Amygdala (tissue), 56 donors: ENCODE measurements at regions not wholly inside any gene's neighbourhood (a gene's known extent, or its start where the extent isn't known, plus 50 kb on each side); places are given as distances from the start of the nearest gene placed in this dataset.

Source experiments
- DNase-seq, 56 donors: peaks; one replicate each; lab custom pipeline; 2025; lab: John Stamatoyannopoulos, UW

DNA sequence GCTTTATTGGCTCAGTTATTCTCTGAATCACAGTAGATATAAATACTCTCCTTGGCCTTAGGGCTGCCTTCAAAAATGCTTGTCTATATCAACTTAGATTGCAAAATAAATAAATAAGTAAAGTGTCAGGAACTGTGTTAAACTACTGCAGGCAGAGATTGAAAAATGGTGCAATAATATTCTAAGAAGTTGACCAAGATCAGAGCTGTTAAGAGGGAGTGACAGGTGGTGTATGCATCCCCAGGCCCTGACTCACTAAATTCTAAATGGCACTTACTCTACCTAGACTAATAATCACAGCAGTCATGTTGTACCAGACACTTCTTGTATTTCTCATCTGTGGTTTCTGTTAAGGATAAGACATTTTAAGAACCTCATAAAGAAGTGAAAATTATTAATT is 235.1 kb upstream of the SPOCK3 start:
- DNase-seq = no peak

DNA sequence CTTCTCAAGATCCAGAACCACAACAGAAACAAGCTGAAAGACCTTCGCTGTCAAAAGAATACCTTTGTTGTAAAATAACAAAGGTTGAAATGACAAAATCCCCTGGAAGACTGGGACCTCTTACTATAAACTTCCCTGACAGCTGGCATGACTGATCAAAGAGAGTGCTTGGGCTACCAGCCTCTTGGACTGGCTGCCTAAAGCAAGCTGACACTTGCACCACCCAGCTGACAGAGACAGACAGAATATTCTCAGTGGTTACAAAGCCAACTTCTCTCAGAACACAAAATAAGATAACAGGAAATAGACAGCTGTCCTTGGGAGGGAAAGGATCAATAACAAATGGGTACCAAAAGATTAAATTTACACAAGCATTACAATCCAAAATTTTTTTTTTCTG is 241.7 kb upstream of the SPOCK3 start:
- DNase-seq = no peak

DNA sequence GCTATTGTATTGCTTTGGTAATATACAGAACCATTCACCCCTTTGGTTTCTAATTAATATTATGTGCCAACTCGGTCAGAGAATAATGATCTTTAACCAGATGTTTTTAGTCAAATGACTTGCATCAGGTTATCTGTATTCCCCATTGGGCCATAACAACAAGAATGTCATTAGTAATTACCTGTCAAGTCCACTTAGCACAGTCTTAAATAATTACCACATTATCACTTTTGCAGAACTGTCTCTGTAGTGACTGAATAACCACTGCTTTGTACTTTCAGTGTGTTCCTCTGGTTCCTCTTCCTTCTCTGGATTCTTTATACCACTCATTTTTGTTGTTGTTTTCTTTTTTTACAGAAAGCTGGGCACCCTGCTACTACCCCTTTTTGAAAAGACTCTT is 257.7 kb upstream of the SPOCK3 start:
- DNase-seq = no peak

DNA sequence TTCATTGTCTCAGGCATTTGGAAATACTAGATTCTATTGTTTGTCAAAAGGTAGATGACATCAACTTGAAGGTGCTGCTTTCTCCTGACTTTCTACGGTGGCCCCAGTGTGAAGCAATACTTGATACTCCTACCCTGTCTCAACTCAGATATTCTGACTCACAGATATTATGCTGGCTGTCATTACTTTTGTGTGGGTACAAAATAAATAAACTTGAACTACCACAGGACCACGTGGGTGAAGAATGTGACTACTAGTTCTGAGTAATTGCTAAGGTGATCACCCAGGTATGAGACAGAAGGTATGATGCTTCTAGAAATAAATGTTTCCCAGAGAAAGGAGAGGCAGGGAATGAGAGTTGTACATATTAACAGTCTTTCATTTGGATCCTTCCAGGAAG is 275.3 kb upstream of the SPOCK3 start:
- no peak for DNase-seq

DNA sequence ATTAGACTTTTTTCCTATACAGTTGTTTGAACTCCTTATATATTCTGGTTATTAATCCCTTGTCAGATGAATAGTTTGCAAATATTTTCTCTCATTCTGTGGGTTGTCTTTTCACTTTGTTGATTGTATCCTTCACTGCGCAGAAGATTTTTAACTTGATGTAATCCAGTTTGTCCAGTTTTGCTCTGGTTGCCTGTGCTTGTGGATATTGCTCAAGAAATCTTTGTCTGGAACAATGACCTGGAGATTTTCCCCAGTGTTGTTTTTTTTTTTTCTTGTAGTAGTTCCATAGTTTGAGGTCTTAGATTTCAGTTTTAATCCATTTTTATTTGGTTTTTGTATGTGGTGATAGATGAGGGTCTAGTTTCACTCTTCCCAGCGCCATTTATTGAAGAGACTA is 289.8 kb upstream of the SPOCK3 start:
- DNase-seq = no peak

DNA sequence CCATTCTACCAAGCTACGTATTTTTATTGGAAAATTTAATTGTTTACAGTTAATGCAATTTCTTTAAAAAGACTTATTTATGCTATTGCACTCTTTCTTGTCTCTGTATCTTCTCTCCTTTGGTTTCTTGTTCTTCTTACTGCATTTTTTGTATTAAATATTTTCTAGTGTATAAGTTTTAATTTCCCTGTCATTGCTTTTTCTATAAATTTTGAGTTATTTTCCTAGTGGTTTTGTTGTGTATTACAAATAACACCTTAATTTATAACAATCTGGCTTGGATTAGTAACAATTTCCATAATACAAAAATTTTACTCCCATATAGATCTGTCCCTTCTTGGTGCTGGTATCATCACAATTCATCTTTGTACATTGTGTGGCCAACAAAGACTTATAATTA is 303.5 kb upstream of the SPOCK3 start:
- DNase-seq = no peak

DNA sequence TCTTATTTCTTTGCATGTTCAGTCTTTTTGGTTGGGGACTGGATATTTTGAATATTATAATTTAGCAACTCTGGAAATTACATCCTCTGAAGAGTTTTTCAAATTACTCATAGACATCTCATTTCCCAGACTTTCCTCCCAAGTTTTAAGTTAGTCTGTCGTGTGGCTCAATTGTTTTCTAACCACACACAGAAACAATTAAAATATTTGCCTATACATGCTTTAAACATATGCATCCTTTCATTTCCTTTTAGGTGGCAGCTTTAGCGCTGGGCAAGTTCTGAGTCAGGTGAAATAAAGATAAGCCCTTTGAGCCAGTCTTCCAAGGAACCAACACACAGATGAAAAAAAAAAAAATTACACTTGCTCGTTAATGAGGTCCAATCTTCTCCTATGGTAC is 307.0 kb upstream of the SPOCK3 start:
- no peak for DNase-seq

DNA sequence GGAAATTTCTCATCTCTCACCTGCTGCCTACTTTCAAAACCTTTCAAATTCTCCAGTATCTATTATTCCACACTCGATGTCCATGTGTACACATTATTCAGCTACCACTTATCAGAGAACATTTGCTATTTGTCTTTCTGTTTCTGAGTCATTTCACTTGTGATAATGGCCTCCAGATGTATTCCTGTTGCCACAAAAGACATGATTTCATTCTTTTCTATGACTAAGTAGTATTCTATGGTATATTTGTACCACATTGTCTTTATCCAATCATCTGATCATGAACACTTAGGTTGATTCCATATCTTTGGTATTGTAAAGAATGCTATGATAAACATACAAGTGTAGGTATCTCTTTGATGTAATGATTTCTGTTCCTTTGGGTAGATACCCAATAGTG is 310.1 kb upstream of the SPOCK3 start:
- no peak for DNase-seq

DNA sequence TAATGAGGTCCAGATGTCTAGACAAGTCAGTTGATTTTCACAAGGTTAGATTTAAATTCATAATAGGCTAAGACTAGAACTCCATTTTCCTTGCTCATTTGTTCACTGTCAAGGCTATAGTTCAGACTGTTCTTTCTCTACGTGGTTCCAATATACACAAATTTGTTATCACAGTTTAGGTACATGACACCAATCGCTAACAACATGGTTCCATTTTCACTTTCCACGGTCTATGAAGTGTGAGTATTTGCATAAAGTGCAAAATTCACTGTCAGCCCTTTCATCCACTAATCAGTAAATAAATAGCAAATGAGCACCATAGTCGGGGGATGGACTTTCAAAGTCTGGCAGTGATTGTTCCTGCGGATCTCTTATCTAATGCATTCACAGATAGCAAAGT is 315.7 kb upstream of the SPOCK3 start:
- DNase-seq = no peak

DNA sequence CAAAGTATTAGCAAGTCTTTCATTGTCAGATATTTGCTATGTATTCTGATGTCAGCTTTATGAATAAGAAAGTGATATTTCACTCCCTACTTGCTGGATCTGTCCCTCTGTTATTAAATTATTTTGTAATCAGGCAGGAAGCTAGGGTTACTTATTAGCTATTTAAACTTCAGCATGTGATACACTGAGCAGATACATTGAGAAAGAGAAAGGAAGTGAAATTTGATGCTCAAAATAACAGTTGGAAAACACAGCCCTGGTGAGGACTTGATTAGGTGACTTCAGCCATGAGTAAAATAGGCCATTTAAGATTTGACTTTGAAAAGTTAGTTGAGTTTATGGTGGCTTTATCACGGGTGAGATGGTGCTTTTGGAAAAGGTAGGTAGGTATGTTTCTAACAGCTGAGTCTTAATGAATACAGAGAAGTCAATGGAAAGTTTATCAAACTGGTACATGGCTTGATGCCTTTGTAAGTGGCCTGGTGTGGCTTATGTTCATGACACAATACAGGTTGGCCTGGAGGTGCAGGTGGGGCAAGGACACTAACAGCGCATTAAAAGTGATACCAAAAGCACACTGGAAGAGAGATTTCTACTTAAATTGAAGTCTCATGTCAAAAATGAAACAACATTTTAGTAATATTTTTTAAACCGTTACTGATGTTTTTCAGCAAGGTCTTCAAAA is 321.2 kb upstream of the SPOCK3 start:
- no peak for DNase-seq

DNA sequence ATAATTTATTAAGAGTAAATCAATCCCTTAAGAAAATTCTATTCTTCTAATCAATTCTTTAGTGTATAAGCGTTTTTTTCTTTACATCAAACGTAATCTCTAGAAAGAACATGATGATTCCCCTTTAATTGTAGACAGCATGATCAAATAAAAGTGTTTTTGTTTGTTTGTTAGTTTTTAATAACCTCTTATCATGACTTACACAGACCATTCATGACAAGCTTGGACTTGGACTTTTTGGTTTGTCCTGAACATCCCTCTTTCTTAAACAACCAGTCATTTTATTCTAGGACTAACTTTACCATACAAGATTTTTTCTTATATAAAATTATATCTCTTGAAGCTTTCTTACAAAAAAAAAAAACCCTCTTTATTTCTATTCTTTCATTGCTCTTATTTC is 344.6 kb upstream of the SPOCK3 start:
- DNase-seq = no peak

DNA sequence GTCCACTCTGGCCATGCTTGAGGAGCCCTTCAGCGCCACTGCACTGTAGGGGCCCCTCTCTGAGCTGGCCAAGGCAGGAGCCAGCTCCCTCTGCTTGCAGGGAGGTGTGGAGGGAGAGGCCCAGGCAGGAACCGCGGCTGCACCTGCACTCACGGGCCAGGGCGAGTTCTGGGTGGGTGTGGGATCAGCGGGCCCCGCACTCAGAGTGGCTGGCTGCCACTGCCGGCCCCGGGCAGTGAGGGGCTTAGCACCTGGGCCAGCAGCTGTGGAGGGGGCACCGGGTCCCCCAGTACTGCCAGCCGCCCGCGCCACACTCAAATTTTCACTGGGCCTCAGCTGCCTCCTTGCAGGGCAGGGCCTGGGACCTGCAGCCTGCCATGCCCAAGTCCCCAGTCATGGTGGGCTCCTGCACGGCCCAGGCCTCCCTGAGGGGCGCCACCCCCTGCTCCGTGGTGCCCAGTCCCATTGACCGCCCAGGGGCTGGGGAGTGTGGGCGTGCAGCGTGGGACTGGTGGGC is 347.2 kb upstream of the SPOCK3 start:
- peak in 2 of 56 donors; percentile 0 for DNase-seq

DNA sequence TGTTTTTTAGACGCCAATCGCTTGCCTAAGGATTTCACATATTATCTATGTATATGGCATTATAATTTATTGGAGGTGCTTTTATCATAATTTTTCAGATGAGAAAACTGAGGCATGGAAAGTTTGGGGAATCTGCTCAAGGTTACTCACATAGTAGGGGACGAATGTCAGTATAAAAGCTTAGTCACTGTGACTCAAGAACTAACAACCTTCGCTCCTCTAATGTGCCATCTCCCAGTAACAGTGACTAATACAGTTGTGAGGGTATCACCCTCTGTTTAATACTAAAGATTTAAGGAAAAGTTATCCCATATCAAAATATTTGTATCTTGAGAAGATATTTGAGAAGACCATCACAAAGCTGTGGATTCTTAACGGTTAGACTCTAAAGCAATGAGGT is 353.1 kb upstream of the SPOCK3 start:
- no peak for DNase-seq

DNA sequence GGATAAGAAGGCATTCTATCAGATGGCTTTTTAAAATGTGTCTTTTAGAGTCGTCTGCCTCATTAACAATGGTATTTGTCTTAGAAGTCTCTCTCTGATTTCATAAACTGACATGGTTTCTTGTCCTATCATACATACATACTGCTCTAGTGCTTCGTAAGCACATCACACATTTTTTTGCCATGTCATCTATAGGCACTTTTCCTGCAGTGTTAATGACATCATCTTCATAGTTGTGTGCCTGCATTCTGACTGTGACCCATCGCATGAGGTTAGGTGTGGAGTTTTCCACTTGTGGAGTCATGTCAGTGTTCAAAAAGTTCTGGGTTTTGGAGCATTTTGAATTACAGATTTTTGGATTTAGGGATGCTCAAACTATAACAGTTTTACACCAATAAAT is 361.6 kb upstream of the SPOCK3 start:
- no peak for DNase-seq

DNA sequence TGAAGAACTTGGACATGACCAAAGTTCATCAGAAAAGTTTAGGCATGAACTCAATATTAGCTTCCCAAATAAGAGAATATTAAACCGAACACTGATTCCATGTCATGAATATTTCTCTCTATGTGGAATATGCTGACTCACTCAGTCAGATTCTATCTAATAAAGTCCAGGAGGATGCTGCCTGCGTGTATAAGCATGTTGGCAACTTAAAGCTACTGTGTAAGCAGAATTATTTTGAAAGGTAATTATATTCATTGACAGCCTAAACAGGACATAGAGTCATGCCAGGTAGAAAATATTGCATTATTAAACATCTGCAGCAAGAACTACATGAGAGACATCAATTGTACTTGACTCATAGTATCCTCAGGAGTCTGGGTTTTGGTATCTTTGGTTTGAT is 367.9 kb upstream of the SPOCK3 start:
- no peak for DNase-seq

DNA sequence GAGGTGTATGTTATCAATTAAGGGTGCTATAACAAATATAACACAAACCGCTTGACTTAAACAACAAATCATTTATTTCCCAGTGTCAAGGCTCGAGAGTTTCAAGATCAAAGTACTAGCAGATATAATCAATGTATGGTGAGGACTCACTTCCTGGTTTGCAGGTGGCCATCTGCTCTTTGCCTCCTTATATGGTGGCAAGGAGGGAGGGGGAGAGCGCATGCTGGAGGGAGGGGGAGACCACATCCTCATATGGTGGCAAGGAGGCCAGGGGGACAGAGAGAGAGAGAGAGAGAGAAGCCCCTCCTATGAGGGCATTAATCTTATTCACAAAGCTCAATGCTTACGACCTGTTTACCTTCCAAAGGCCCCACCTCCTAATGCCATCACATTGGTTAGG is 372.3 kb upstream of the SPOCK3 start:
- no peak for DNase-seq

DNA sequence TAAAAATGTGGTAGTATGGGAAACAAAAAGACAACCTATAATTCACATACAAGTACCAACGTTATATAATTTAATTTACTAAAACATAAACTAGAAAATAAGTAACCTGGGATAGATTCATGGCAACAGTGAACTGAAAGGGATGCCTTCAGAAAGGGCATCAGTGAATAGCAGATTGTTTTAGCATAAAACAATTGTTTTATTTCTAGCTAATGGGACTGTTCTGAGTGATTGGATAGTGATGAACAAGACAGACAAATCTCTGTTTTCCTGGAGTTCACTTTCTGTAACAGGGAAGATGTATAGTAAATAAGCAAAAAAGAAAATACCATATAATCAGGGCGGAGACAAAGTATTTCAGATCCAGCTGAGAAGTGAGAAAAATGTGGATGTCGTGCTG is 379.1 kb upstream of the SPOCK3 start:
- DNase-seq = no peak

DNA sequence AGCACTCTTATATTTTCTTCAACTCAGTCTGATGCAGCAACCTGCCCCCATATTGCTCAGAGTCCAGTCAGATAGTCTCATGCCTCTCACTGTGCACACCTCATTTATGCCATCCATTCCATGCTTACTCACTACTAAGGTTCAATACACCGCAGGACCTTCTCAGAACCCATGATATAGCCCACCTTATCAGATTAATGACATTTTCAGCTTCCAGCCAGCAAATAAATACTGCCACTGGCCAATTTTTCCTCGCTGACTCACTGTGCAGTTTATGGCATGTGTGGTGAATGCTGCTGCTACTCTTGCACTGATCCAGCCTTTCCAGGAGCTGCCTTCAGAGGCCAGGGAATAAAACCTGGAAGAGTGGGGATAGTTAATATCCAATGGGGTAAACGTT is 380.6 kb upstream of the SPOCK3 start:
- DNase-seq = no peak

DNA sequence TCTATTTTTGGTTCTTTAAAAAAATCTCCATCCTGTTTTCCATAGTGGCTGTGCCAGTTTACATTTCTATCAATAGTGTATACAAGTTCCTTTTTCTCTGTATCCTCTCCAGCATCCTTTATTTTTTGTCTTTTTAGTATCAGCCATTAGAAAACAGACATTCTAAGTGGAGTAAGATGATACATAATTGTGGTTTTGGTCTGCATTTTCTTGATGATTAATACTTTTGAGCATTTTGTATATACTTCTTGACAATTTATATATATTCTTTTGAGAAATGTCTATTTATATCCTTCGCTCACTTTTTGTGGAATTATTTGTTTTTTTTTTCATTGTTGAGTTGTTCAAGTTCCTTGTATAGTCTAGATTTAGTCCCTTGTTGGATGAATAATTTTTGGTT is 382.2 kb upstream of the SPOCK3 start:
- no peak for DNase-seq

DNA sequence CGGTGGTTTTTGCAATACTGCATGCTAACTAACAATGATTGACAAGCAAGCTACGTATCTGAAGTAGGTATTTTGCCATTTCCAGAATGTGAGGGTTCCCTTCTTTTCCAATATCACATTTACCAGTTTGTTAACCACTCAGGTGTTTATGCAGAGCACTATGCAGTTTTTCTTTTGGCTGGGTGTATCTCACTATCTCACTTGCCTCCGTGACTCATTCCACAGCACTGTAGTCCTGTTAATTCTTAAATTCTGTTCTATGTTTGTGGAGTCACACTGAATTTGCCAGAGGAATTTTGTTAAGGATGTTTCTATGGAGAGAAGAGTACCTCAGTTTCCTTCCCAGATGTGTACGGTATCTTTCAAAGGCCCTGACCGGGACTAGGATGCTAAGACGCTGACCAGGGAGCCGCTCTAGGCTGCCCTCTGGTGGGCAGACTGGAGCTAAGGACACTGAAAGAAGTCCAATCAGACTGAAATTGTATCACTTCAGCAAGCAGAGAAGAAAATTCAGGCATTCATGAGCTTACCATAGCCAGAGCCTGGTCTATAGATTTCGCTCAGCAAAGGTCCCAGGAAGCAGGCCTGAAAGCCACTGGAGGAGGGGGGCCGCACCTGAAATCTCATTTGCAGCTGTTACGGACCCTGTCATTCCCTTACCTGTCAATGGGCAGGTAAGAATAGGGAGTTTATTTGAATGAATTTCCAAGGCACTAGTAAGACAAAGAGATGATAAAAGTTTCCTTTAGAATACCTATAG is 388.4 kb upstream of the SPOCK3 start:
- DNase-seq = peak in 46 of 56 donors; percentile 1 to 80 (median 24)

DNA sequence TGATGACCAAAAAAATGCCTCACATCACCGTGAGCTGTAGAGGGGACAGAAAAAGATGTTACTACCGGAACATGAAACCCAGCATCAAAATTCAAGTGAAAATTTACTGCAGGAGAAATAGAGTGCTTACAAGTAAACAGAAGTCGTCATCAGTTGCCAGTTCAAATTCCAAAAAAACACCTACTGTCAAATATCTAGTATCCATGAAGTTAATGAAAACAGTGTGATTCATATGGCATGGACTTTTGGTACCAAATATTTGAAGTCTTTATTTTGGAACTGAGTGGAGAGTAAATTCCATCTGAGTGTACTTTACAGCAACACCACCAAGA is 388.9 kb upstream of the SPOCK3 start:
- no peak for DNase-seq

DNA sequence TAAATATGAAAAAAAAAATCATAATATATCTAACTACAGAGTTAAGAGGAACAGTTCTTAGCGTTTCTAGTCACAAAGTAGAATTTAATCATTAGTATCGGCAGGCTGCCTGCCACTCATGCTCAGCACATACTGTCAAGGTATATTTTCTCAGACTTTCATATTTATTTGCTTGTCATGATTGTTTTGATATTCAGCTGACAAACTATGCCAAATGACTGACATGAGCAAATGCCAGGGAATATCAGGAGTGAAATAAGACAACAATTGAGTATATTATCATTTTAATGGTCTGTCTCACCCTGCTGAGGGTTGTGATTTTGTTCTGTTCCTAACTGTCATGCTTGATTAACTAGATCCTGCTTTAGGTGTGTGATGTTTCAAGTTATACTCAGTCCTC is 395.0 kb upstream of the SPOCK3 start:
- DNase-seq = no peak
